HCT116 (cell line): ENCODE measurements at regions not wholly inside any gene's neighbourhood (a gene's known extent, or its start where the extent isn't known, plus 50 kb on each side); places are given as distances from the start of the nearest gene placed in this dataset.

Source experiments
- ATAC-seq: fragments of 200-7000 bp; cut with Tn5 transposase; 2 replicates; pipeline ENCODE4 v1.9.1; 2020; ENCODE audit warnings: mild to moderate bottlenecking, moderate library complexity
- BruUV-seq: library from RNA; stranded (reverse); fragments of 400-500 nt; replicated peaks from 2 replicates; lab custom pipeline; 2021; lab: Mats Ljungman, UMichigan
- CTCF ChIA-PET: fragments of 300-600 bp; sonication (Branson Sonifier 250); formaldehyde crosslinking; loops from one replicate; lab custom pipeline; 2021; ENCODE audit warnings: antibody characterized with exemption; lab: Charles Lee
- POLR2A ChIA-PET: fragments of 300-600, 350-600 bp; sonication (Branson Sonifier 250); formaldehyde crosslinking; loops from one replicate; lab custom pipeline; 2021; ENCODE audit warnings: antibody characterized with exemption; lab: Charles Lee
- RAD21 ChIA-PET, 2 experiments: fragments of 300-600 bp; sonication (Branson Sonifier 250); formaldehyde crosslinking; loops; one replicate each; lab custom pipeline; 2023; ENCODE audit warnings: low total read pairs in 2 of 2; ENCODE audit not compliant: uncharacterized antibody in 2 of 2, unreplicated experiment in 2 of 2, low non-redundant PET in 1 of 2; lab: Charles Lee
- DNase-seq: peaks from one replicate; pipeline ENCODE4 v3.0.0-alpha.2; 2010; ENCODE audit warnings: low read depth, low spot score
- H2AFZ ChIP-seq: fragments of 200-600 bp; shearing (Covaris generic), sonication (generic); 2 replicates; pipeline ENCODE4 v1.6.1; 2017; ENCODE audit warnings: low read depth, mixed run types, mixed read lengths, antibody characterized with exemption, low read length; ENCODE audit not compliant: poor library complexity, severe bottlenecking
- H3K27ac ChIP-seq: 2 replicates; pipeline ENCODE4 v1.5.1; 2012; ENCODE audit warnings: low read depth, low read length
- H3K27me3 ChIP-seq: fragments of 200-600 bp; sonication (generic); 2 replicates; pipeline ENCODE4 v1.6.1; 2016; ENCODE audit warnings: mixed run types, low read length, mixed read lengths; ENCODE audit not compliant: insufficient read depth
- H3K36me3 ChIP-seq, 2 experiments: fragments of 200-500 bp in 1 of 2; fragments of 200-600 bp in 1 of 2; sonication (Bioruptor generic) in 1 of 2; sonication (generic) in 1 of 2; 2 replicates each; pipeline versions ENCODE4 v1.5.1 to v1.6.1; 2014 to 2016; ENCODE audit warnings: low read length in 2 of 2, inconsistent platforms in 1 of 2, mixed read lengths in 1 of 2, mixed run types in 1 of 2; ENCODE audit not compliant: insufficient read depth in 2 of 2, control insufficient read depth in 1 of 2
- H3K4me1 ChIP-seq, 2 experiments: fragments of 200-600 bp in 1 of 2; sonication (generic) in 1 of 2; 2 replicates each; pipeline versions ENCODE4 v1.5.1 to v1.6.1; 2012 to 2017; ENCODE audit warnings: low read length in 2 of 2, inconsistent platforms in 1 of 2, mild to moderate bottlenecking in 1 of 2, mixed read lengths in 1 of 2, mixed run types in 1 of 2, moderate library complexity in 1 of 2; ENCODE audit not compliant: insufficient read depth in 2 of 2, control insufficient read depth in 1 of 2
- H3K4me2 ChIP-seq: fragments of 200-600 bp; sonication (generic); 2 replicates; pipeline ENCODE4 v1.6.1; 2017; ENCODE audit warnings: mixed run types, low read length, mixed read lengths
- H3K4me3 ChIP-seq, 2 experiments: fragments of 200-600 bp in 1 of 2; sonication (generic) in 1 of 2; replicated peaks in 1 of 2; 2 replicates each; pipeline ENCODE4 v1.5.1; 2011 to 2016; ENCODE audit warnings: low read length in 2 of 2, control low read depth in 1 of 2, low read depth in 1 of 2, mild to moderate bottlenecking in 1 of 2, mixed read lengths in 1 of 2, mixed run types in 1 of 2
- H3K79me2 ChIP-seq: fragments of 200-600 bp; sonication (generic); 2 replicates; pipeline ENCODE4 v1.6.1; 2017; ENCODE audit warnings: mild to moderate bottlenecking, mixed run types, low read length, moderate library complexity, mixed read lengths; ENCODE audit not compliant: insufficient read depth
- H3K9ac ChIP-seq: fragments of 200-600 bp; sonication (generic); 2 replicates; pipeline ENCODE4 v1.6.1; 2016; ENCODE audit warnings: low read length, mixed read lengths
- H3K9me2 ChIP-seq: fragments of 200-600 bp; sonication (generic), shearing (Covaris generic); 2 replicates; pipeline ENCODE4 v1.6.1; 2017; ENCODE audit warnings: mixed run types, mild to moderate bottlenecking, moderate library complexity; ENCODE audit not compliant: insufficient read depth
- H3K9me3 ChIP-seq, 2 experiments: fragments of 200-500 bp in 1 of 2; fragments of 200-600 bp in 1 of 2; sonication (Bioruptor generic) in 1 of 2; sonication (generic) in 1 of 2; 2 replicates each; pipeline ENCODE4 v1.6.1; 2014 to 2017; ENCODE audit warnings: low read length in 2 of 2, mixed read lengths in 2 of 2, inconsistent platforms in 1 of 2, low read depth in 1 of 2, mild to moderate bottlenecking in 1 of 2, mixed run types in 1 of 2, moderate library complexity in 1 of 2; ENCODE audit not compliant: control insufficient read depth in 1 of 2, insufficient read depth in 1 of 2
- H4K20me1 ChIP-seq: fragments of 200-600 bp; sonication (generic), shearing (Covaris generic); 2 replicates; pipeline ENCODE4 v1.6.1; 2017; ENCODE audit warnings: mixed run types, mild to moderate bottlenecking, moderate library complexity; ENCODE audit not compliant: insufficient read depth
- CBX3 ChIP-seq: IDR thresholded peaks from 2 replicates; pipeline ENCODE4 v1.6.1; 2012; ENCODE audit warnings: low read depth
- EGR1 ChIP-seq: IDR thresholded peaks from 2 replicates; pipeline ENCODE4 v1.6.1; 2012; ENCODE audit warnings: low read depth
- EZH2 ChIP-seq: fragments of 200-600 bp; sonication (generic); IDR thresholded peaks from 2 replicates; pipeline ENCODE4 v1.6.1; 2017; ENCODE audit warnings: antibody characterized with exemption, mixed run types
- EZH2phosphoT487 ChIP-seq: fragments of 200-600 bp; IDR thresholded peaks from 2 replicates; pipeline ENCODE4 v1.6.1; 2018; ENCODE audit warnings: antibody characterized with exemption, borderline replicate concordance
- FOSL1 ChIP-seq: IDR thresholded peaks from 2 replicates; pipeline ENCODE4 v1.6.1; 2012; ENCODE audit warnings: low read depth
- JUND ChIP-seq: IDR thresholded peaks from 2 replicates; pipeline ENCODE4 v1.6.1; 2012
- MAX ChIP-seq: IDR thresholded peaks from 2 replicates; pipeline ENCODE4 v1.6.1; 2012
- POLR2AphosphoS5 ChIP-seq: IDR thresholded peaks from 2 replicates; pipeline ENCODE4 v1.6.1; 2011; ENCODE audit warnings: mild to moderate bottlenecking, low read depth, low read length, moderate library complexity
- RAD21 ChIP-seq: IDR thresholded peaks from 2 replicates; pipeline ENCODE4 v1.6.1; 2012; ENCODE audit warnings: low read depth, mild to moderate bottlenecking
- SIN3A ChIP-seq: IDR thresholded peaks from 2 replicates; pipeline ENCODE4 v1.6.1; 2012; ENCODE audit warnings: low read depth
- SP1 ChIP-seq: IDR thresholded peaks from 2 replicates; pipeline ENCODE4 v1.6.1; 2012; ENCODE audit warnings: low read depth
- SRF ChIP-seq: IDR thresholded peaks from 2 replicates; pipeline ENCODE4 v1.6.1; 2012; ENCODE audit warnings: low read depth
- TCF7L2 ChIP-seq: IDR thresholded peaks from 2 replicates; pipeline ENCODE4 v1.7.0; 2011; ENCODE audit warnings: borderline replicate concordance, inconsistent platforms; ENCODE audit not compliant: insufficient read depth, insufficient read length; ENCODE audit errors: extremely low read depth
- YY1 ChIP-seq: IDR thresholded peaks from 2 replicates; pipeline ENCODE4 v1.6.1; 2011; ENCODE audit warnings: low read length, low read depth, moderate library complexity, mild to moderate bottlenecking; ENCODE audit not compliant: insufficient replicate concordance; ENCODE audit errors: extremely low read depth
- ZFX ChIP-seq: fragments of 450-650 bp; IDR thresholded peaks from 2 replicates; pipeline ENCODE4 v1.6.1; 2017
- ZNF274 ChIP-seq: fragments of 200-500 bp; sonication (Bioruptor generic); IDR thresholded peaks from 2 replicates; pipeline ENCODE4 v1.6.1; 2014; ENCODE audit warnings: mild to moderate bottlenecking, low read depth, low read length, inconsistent platforms
- intact Hi-C: fragments of 100-400 bp; cut with micrococcal nuclease; formaldehyde crosslinking; loops from 2 replicates; pipeline ENCODE4 v1.10.0; 2022
- TF ChIP-seq, protein P1 (sequence below), 3 experiments: fragments of 200-600 bp in 1 of 3; sonication (generic) in 1 of 3; IDR thresholded peaks in 2 of 3; conservative IDR thresholded peaks in 1 of 3; 2 replicates each; pipeline ENCODE4 v1.5.1; 2012 to 2017; ENCODE audit warnings: low read depth in 2 of 3, low read length in 2 of 3, antibody characterized with exemption in 1 of 3, borderline replicate concordance in 1 of 3, control low read depth in 1 of 3, mild to moderate bottlenecking in 1 of 3, mixed read lengths in 1 of 3, mixed run types in 1 of 3, moderate library complexity in 1 of 3; ENCODE audit not compliant: insufficient read depth in 1 of 3
- TF ChIP-seq, protein P2 (sequence below): IDR thresholded peaks from 2 replicates; pipeline ENCODE4 v1.6.1; 2012
- TF ChIP-seq, protein P3 (sequence below): IDR thresholded peaks from 2 replicates; pipeline ENCODE4 v1.6.1; 2012; ENCODE audit warnings: low read depth

GRCh38 chr11:98409069-98409468 lies 611.7 kb upstream of the CNTN5 start:
- BruUV-seq: no TSS peak
- ATAC-seq: no peak

More at GRCh38 chr11:98409069-98409468, 611.7 kb upstream of the CNTN5 start:
- CTCF ChIA-PET: no interaction called here
- TF ChIP-seq, protein P1, sequence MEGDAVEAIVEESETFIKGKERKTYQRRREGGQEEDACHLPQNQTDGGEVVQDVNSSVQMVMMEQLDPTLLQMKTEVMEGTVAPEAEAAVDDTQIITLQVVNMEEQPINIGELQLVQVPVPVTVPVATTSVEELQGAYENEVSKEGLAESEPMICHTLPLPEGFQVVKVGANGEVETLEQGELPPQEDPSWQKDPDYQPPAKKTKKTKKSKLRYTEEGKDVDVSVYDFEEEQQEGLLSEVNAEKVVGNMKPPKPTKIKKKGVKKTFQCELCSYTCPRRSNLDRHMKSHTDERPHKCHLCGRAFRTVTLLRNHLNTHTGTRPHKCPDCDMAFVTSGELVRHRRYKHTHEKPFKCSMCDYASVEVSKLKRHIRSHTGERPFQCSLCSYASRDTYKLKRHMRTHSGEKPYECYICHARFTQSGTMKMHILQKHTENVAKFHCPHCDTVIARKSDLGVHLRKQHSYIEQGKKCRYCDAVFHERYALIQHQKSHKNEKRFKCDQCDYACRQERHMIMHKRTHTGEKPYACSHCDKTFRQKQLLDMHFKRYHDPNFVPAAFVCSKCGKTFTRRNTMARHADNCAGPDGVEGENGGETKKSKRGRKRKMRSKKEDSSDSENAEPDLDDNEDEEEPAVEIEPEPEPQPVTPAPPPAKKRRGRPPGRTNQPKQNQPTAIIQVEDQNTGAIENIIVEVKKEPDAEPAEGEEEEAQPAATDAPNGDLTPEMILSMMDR (IDR thresholded peaks at IDR 0.05 in 2 of 3, conservative IDR thresholded peaks at IDR 0.05 in 1 of 3; ENCODE audit: borderline replicate concordance in 1 of 3, insufficient read depth in 1 of 3, low read depth in 2 of 3, low read length in 2 of 3): no peak
- TF ChIP-seq FOSL1 (no peak), RAD21 (no peak), YY1 (no peak), ZNF274 (no peak), EZH2phosphoT487 (no peak), CBX3 (no peak), SP1 (no peak), SRF (no peak), JUND (no peak), TCF7L2 (no peak), MAX (no peak), ZFX (no peak), POLR2AphosphoS5 (no peak), EZH2 (no peak), EGR1 (no peak), SIN3A (no peak)
- TF ChIP-seq, protein P2, sequence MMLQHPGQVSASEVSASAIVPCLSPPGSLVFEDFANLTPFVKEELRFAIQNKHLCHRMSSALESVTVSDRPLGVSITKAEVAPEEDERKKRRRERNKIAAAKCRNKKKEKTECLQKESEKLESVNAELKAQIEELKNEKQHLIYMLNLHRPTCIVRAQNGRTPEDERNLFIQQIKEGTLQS: no peak
- TF ChIP-seq, protein P3, sequence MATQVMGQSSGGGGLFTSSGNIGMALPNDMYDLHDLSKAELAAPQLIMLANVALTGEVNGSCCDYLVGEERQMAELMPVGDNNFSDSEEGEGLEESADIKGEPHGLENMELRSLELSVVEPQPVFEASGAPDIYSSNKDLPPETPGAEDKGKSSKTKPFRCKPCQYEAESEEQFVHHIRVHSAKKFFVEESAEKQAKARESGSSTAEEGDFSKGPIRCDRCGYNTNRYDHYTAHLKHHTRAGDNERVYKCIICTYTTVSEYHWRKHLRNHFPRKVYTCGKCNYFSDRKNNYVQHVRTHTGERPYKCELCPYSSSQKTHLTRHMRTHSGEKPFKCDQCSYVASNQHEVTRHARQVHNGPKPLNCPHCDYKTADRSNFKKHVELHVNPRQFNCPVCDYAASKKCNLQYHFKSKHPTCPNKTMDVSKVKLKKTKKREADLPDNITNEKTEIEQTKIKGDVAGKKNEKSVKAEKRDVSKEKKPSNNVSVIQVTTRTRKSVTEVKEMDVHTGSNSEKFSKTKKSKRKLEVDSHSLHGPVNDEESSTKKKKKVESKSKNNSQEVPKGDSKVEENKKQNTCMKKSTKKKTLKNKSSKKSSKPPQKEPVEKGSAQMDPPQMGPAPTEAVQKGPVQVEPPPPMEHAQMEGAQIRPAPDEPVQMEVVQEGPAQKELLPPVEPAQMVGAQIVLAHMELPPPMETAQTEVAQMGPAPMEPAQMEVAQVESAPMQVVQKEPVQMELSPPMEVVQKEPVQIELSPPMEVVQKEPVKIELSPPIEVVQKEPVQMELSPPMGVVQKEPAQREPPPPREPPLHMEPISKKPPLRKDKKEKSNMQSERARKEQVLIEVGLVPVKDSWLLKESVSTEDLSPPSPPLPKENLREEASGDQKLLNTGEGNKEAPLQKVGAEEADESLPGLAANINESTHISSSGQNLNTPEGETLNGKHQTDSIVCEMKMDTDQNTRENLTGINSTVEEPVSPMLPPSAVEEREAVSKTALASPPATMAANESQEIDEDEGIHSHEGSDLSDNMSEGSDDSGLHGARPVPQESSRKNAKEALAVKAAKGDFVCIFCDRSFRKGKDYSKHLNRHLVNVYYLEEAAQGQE: no peak
- no peaks in the 10 kb centered on the region for H3K9me2 ChIP-seq
- no peak overlapping the region for H3K4me2 ChIP-seq
- H2AFZ ChIP-seq: no peak overlapping the region
- no peaks in the 10 kb centered on the region for H3K36me3 ChIP-seq
- peaks cover 5 to 15% of the 10 kb centered on the region in 2 experiments; a peak in 2 of 4 replicates for H3K9me3 ChIP-seq
- no peaks in the 10 kb centered on the region for H3K79me2 ChIP-seq
- no peak overlapping the region for H3K4me3 ChIP-seq
- no peaks in the 10 kb centered on the region for H3K27me3 ChIP-seq
- DNase-seq: no peak
- no peak overlapping the region for H3K9ac ChIP-seq
- H3K4me1 ChIP-seq: no peaks in the 10 kb centered on the region
- RAD21 ChIA-PET: no interaction called here
- intact Hi-C loops: no loop called here
- no peaks in the 10 kb centered on the region for H4K20me1 ChIP-seq
- POLR2A ChIA-PET: no interaction called here
- H3K27ac ChIP-seq: no peak overlapping the region
